ENCODE measurements at regions not wholly inside any gene's neighbourhood (a gene's known extent, or its start where the extent isn't known, plus 50 kb on each side); places are given as distances from the start of the nearest gene placed in this dataset.
"Not testable (repeated sequence)": the region's sequence is repeated elsewhere in the genome, so short reads cannot be mapped to it uniquely, and the experiment has no call there.

DNA sequence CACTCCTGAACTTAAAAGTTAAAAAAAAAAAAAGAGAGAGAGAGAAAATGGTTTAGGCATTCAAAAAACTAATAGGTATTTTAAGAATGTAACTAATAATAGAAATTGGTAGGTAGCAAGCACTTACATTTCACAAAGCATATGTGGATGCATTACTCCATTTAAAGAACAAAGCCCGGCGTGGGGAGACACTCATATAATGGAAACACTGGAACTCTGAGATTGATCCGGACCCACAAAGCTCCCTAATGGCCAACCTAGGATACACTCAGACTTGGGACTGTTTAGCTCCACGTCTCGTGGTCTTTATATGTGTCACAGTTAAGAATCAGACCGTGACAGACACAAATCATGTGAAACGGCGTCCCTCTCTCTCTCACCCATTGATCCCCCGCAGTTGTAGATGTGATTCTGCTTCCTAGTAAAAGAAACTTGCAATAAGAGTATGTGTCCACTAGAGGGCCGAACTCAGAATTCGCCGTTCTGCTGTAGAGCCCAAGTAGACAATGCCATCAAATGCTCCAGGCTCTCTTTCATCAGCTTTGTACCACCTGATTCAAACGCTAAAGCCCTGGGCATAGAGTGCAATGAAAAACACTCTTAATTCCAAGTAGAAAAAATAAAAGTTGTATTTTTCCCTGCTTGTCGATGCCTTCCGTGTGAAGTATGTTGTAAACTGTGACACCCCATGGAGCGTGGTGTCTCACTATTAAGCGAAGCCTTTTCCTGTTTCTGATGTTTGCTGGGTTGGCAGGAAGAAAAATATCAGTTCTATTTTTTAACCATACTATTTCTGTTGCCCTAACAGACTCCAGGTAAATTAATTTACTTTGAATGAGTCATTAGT is 429.0 kb upstream of the MTPN start:
- peak; percentile 67 for DNase-seq (ENCODE audit: low spot score)

DNA sequence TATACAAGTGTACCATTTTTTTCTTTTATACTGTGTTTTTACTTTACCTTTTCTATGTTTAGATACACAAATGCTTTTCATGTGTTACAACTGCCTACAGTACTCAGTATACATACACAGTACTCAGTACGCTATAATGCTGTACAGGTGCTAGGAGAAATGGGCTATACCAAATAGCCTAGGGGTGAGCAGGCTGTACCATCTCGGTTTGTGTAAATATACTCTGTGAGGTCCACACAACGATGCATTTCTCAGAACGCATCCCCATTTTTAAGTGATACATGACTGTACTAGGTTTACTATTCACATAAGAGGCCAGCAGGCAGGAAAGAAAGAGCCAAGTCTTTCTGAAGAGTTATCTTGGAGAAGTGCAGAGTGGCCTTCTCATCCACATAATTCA is 426.4 kb upstream of the MTPN start:
- no peak for DNase-seq (ENCODE audit: low spot score)

DNA sequence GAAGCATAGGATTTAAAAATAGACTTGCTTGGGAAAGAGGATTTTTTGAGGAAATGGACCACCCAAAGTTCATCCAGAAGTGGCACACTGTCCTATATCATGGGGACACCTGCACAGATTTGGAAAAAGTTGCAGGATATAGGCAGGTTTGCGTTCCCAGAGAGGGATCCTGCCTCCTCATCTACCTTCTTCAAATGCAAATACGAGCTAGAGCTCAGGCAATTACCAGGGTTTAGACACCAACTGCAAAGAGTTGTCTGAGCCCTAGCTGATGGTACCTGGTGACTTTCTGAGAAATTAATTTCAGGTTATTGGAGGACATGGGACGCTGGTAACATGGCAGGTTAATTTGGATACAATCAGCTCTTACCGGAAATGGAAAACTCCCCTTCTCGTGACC is 423.7 kb upstream of the MTPN start:
- no peak for DNase-seq (ENCODE audit: low spot score)

DNA sequence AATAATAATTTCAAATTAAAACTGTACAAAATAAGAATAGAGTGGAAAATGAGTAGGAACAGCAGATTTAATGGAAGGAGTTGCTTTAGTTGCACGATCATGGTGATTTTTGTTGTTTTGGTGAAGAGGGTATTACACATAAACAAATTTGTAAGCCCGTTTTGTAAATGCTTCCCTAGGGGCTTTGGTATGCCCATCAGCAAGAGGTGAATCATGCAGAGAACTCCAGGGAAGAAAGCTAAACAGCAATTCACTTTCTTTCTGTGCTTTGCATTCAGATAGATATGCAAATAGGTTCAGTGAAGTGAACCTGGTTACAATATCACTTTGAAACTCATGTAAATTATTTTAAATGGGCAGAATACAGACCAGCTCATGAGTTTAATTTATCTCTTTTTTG is 422.2 kb upstream of the MTPN start:
- no peak for DNase-seq (ENCODE audit: low spot score)

DNA sequence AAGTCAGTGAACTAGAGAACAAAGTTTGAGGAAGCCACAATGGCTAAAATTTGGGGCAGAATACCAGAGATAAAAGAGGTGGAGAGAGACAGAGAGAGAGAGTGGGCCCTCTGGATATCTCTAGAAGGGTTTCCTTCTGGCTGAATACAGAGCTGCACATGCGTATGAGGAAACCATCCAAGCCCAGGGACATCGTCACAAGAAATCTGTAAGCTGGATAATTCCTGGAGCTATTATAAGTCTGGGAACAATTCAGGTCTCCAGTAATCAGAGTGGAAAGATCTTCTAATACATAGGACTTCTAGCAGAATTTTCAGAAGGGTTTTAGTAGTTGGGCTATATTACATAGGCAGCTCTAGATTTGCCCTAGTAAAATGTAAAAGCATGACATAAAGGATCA is 415.7 kb upstream of the MTPN start:
- no peak for DNase-seq (ENCODE audit: low spot score)

DNA sequence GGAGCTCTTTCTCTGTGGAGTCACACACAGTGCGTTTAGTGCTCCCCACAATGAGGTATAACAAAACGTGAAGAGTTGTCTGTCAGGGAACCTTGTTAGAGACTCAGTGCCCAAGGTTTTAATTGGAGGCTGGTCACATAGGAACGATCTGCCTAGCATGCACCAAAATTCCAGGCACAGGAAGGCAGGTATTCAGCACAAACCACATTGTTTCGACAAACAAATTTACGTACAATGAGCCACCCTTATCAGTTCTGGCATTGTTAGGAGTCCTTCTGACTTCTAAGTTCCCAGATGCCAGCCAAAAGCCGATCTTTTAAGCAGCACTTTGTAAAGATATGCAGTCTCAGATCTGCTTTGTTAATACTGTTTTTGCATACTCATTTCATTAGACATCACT is 414.2 kb upstream of the MTPN start:
- DNase-seq (ENCODE audit: low spot score), result no peak

DNA sequence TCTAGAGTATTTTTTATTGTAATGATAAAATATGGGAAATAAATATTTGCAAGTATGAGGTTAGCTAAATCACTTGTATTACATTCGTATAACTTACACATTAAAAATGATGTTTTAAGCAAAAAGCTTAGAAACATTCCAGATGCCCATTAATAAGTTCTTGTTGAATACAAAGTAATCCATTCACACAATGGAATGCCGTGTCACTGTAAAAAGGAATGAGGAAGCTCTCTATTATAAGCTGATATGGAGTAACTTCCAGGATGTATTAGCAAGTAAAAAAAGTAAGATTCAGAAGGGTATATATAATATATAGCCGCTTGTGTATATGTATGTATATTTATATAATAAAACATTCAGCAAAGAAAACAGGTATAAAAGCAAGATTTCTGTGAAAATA is 412.8 kb upstream of the MTPN start:
- DNase-seq (ENCODE audit: low spot score), result peak; percentile 66

DNA sequence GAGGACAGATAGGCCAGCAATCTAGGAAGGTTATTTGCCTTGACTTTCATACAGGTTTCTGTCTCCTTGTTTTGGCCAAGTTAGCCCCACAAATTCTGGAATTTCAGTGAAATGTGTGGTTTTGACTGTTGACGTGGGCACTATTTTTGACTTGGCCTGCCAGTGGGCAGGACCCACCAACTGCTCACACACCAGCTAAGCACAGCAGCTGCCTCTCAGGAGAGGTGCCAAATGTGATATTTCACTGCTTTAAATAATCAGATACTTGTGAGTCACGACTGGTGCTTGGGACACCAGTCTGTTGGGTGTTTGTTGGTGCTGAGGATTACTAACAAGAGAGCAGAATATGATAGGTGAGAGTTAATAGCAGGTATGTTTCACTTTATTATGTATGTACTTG is 409.7 kb upstream of the MTPN start:
- DNase-seq (ENCODE audit: low spot score), result no peak

DNA sequence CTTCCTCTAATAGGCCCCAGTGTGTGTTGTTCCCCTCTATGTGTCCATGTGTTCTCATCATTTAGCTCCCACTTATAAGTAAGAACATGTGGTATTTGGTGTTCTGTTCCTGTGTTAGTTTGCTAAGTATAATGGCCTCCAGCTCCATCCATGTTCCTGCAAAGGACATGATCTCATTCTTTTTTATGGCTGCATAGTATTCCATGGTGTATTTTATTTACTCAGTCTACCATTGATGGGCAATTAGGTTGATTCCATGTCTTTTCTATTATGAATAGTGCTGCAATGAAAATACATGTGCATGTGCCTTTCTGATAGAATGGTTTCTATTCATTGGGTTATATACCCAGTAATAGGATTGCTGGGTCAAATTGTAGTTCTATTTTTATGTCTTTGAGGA is 394.2 kb upstream of the MTPN start:
- not testable (repeated sequence) for DNase-seq (ENCODE audit: low spot score)

DNA sequence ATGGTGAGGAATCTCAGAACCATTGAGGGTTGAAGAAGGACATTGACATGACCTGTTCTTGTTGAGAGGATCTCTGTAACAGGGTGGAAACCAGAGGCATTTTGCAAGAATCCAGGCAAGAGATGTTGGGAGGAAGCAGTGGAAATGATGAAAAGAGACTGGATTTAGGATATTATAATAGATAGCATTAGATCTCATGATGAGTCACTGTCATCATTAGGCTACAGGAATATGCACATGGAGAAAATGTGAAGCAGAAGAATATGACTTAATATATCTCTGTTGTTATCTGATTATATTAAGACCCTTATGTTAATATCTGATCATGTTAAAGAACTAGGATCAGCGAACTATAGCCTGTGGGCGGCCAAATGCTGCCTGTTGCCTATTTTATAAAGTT is 393.0 kb upstream of the MTPN start:
- no peak for DNase-seq (ENCODE audit: low spot score)

DNA sequence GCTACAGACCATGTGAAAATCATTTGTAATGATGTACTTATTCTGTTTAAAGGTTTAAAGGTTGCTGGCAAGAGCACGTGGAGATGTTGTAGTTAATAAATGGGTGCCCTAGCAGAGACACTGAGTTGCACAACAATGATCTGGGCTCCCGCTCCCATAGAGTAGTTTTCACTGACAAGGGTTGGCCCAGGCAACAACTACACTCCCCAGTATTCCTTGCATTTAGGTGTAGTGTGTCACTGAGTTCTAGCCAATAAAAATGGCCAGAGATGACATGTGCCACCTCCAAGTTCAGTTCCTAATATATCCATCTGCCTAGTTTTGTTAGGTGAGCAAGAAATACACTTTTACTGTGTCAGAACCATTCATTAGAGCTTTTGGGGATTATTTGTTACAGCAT is 392.1 kb upstream of the MTPN start:
- no peak for DNase-seq (ENCODE audit: low spot score)

DNA sequence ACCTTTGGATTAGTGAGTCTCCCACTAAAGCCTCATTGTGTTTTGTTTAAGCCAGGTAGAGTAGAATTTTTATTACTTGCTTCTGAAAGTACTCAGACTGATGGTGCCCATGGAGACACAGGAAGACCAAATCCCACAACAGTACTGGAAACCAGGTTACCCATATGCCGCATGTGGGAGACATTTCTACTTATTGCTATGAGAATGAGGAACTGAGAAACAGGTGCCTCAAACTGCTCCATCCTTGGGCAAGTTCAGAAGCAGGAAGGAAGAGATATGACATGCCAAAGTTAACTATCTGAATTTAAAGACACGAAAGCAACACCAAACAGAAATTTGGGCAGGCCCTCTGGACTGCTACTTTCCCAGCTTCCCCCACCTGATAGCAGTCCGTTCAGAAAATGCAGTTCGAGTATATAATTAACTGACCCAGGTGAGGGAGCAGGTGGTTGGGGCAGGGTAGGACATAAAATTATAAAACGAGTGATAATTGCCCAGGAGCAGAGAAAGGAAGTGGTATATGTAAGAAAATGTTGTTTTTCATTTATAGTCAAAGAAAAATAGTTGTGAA is 382.3 kb upstream of the MTPN start:
- DNase-seq (ENCODE audit: low spot score), result no peak

DNA sequence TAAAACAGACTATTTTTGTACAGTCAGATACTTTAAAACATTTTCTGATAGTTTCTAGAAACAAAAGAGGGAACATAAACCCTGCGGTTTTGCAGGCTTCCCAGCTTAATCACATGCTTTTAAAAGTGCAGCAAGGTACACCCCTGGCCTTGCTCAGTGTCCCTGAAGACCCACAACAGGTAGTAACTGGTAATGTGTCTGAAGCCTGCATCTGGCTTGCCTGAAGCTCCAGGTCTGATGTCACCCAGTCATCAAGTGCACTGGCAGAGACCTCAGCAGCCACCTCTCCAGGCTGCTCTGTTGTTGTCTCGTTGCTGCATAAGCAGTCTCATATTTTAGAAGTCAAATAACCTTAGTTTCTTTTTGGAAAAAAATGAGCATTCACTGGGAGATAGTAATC is 376.1 kb upstream of the MTPN start:
- DNase-seq (ENCODE audit: low spot score), result no peak

DNA sequence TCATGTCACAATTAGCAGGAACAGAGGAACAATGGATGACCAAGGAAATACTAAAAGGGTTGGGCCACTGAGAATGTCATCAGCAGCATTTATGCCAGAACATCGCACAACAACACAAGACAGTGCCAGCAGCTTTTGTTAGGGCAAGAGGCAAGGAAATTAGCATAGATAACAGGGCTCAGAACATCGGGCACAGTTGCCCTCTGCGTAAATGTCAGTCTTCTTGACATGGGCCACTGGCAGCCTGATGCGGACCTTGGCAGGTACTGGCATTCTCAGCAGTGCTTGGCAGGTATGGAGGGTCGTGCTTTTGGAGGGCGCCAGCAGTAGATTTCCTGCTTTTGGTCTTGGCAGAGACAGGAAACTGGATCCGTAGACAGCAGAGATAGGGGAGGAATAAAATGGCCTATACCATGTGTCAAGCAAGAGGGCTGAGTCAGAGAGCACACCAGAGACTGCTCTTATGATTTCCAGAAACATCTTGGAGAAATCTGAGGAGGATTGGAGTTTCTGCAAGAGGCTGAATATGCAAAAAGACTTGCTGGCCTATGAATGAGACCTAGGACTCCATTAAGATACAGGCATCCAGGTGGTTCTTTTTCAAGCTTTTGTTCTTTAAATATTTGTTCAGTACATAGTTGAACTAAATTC is 371.5 kb upstream of the MTPN start:
- no peak for DNase-seq (ENCODE audit: low spot score)

DNA sequence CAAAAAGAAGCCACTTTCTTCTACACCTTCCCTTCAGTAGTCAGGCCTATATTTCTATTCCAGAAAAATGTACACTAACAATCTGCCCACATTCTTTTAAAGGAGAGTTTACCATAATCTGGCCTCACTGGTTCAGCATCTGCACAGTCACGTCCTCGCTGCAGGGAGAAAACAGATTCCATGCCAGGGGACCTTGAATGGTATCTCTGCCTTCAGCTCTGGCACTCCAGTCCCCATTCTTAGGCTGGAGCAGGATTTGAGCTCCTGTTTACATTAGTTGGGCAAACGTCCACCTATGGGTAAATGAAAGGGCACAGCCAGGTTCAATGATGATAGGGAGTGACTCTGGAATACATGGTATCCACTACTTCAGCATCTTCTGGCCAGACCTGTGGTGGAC is 371.0 kb upstream of the MTPN start:
- no peak for DNase-seq (ENCODE audit: low spot score)

DNA sequence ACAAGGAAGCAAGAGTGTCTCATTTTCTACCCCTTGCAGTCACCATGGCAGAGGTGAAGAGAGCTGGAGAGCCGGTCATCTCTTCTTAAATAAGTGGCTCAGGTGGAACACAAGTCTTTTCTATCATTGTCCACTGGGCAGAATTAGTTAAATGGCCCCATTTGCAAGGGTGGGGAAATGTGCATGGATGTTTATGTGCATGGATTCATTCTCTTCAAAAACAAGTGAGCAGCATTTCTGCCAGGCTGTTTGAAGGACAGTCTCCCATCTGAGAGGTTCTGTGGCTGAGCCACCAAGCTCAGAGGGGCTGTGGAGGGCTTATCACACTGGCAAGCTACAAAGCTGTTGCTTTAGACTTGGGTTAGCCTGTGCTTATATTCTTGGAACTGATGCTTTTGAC is 370.3 kb upstream of the MTPN start:
- DNase-seq (ENCODE audit: low spot score), result no peak

DNA sequence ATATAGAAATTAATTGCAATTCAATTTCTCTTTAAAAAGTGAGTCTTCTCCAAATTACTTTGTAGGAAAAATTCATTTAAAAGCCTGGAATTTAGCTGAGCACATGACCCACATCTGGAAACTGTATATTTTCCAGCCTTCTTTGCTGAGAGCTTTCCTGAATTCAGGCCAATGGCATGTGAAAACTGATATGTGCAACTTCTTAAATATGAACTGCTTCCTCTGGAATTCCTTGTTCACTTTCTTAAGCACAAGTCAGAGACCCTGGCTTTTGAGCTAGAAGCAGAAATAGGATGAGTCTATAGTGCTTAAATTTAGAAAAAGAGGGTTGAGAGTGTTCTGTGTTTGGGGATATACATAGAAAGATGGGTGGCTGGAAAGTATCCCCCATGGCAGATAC is 365.1 kb upstream of the MTPN start:
- no peak for DNase-seq (ENCODE audit: low spot score)

DNA sequence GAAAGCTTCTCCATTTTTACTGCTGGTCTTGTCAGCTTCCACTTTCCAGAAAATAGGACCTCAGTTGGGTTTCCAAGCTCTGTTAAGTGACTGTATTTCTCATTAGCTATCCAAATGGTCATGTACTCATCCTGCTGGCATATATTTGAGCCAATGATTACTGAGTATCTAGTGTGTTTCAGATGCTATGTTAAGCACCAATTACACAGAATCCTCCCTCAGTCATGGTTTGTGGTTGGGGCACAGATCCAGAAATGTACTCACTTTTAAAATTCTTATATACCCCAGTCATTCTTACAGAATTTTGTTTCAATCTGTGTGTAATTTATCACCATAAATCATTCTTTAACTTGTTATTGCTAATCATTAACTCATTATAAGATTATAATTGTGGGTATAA is 362.3 kb upstream of the MTPN start:
- peak; percentile 28 for DNase-seq (ENCODE audit: low spot score)

DNA sequence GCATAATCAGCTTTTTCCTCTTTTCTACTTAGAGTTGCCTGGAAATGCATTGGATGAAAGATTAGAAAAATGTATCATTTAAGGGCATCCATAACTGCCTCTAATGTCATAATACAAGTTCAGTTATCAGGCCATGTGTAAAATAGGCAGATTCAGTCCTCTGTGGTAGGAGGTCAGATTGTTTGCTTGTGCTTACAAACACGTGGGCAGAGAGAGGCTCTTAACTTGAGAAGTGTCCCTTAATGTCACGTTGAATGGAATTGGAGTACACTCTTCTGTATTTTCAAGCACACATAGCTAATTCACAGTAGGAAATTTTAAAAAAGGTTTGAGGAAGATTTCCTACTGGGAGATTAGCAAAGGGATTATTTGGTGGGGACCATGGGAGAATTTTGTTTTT is 359.8 kb upstream of the MTPN start:
- no peak for DNase-seq (ENCODE audit: low spot score)

DNA sequence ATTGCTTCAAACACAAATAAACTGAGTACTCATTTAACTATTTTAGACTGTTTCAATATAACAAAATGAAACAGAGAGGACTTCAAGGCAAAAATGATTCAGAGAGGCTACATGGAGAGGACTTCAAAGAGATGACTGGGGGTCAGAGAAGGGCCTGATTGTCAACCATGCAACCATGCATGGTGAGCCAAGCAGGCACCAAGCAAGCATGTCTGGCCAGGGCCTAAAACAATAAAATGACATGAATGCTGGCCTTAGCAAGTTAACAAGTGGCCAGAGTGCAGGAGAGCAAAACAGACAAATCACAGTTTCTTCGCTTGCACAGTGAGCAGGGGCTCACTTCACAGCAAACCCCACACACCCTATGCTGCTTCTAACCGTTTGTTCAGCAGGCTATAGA is 356.5 kb upstream of the MTPN start:
- DNase-seq (ENCODE audit: low spot score), result no peak

DNA sequence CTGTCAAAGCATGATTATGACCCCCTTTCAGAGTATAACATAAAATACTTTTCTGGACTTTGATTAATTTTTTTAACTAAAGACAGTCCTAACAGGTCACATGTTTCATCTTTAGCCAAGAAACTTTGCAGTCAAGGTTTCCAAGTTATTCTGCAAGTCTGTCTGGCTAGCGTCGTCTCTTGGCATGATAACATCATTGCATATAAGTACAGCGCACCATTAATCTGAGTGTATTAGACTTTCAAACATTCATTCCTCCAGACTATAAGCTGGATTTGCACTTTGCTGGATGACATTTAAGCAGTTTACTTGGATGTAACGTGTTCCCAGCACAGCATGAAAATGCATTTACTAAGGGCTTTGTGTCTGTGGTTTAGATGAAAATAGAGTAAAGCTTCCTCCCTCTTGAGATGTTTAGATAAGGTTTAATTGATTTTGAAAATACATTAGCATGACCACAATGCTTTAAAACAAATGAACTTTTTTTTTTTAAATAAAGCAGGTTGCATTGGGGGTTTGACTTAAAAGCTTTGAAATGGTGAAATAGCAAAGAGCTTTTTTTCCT is 349.0 kb upstream of the MTPN start:
- no peak for DNase-seq (ENCODE audit: low spot score)

DNA sequence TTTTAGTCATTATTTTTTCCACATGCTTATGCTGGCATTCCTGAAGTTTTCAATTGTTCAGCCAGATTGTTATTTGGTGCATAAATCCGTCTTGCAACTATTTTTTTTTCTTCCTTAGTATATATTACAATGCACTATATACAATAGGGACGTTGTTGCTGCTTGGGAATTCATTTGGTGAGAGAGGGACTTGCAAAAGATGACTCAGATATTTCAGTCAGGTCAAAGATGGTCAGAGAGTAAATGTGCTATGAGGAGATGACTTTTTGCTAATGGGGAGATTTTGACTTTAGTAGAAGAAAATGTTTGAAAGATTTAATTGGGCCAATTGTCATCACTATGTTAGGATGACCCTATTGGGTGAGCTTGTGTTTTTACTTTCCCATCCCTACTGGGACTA is 348.4 kb upstream of the MTPN start:
- DNase-seq (ENCODE audit: low spot score), result no peak

DNA sequence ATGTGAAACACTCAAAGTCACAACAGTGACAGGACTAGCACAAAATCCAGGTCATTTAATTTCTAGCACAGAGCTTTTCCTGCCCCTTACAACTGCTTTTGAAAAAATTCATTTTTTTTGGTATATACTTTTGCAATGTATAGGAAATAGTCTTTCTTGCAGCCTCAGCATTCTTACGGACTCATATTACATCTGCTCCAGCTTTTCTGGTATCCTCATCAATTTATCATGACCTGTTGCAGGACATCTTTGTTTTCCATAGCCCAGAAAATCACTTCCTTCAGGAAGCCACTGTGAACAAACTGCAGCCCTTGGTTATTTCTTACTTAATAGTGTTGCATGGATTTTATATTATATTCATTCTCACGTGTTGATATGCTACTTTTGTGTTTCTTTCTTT is 347.9 kb upstream of the MTPN start:
- DNase-seq (ENCODE audit: low spot score), result no peak

All from kidney tubule cell (primary cell).